ENCODE measurements at regions not wholly inside any gene's neighbourhood (a gene's known extent, or its start where the extent isn't known, plus 50 kb on each side); places are given as distances from the start of the nearest gene placed in this dataset.

DNA sequence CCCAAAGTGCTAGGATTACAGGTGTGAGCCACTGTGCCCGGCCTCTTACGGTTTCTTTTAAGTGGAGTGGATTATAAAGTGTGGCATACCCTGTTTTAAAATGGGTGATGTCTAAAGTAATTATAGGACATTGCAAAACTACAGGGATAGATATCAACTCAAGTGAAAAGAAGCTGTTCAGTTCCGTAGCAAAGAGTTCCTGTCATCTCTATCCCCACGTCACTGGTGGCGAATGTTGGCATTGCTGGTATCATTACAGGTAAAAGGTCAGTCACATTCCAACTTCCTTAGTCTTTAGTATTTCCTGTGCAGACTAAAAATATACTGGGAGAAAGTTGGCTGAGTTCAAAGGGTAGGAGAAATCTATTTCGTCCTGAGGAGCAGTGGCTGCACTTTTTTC lies 95.6 kb upstream of the SLC38A2 start:
- no peak overlapping the region for H3K4me3 ChIP-seq (ENCODE audit: low read depth, low read length)
- no peak for DNase-seq (ENCODE audit: low read depth)
- TF ChIP-seq CTCF (IDR thresholded peaks at IDR 0.05; ENCODE audit: low read depth, low read length) (no peak), MYC (IDR thresholded peaks at IDR 0.05; ENCODE audit: low read depth, low read length) (no peak), MAX (IDR thresholded peaks at IDR 0.05; ENCODE audit: low read depth, low read length) (no peak), POLR2A (IDR thresholded peaks at IDR 0.05; ENCODE audit: extremely low read depth, insufficient read length) (no peak)

DNA sequence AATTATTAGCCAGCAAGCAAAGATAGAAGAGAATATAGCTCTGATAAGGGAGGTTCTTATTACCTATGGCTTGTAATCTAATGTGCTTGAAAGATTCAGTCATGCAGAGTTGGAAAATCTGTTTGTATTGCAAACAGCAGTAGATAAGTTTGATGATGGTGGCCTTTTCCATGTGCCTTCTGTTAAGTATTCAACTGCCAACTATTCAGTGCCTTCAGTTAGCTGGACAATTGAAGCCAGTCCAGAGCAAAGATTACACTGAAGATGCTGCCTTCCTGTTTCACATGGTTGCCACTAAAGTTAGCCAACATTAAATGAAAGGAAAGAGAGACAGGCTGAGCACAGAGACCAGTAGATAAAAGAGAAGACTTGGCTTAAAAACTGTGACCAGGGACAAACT lies 92.7 kb upstream of the SLC38A2 start:
- no peak for DNase-seq (ENCODE audit: low read depth)
- TF ChIP-seq CTCF (IDR thresholded peaks at IDR 0.05; ENCODE audit: low read depth, low read length) = no peak
- no peak for TF ChIP-seq POLR2A (IDR thresholded peaks at IDR 0.05; ENCODE audit: extremely low read depth, insufficient read length)
- TF ChIP-seq MAX (IDR thresholded peaks at IDR 0.05; ENCODE audit: low read depth, low read length) = no peak
- TF ChIP-seq MYC (IDR thresholded peaks at IDR 0.05; ENCODE audit: low read depth, low read length) = no peak
- H3K4me3 ChIP-seq (ENCODE audit: low read depth, low read length) = no peak overlapping the region

DNA sequence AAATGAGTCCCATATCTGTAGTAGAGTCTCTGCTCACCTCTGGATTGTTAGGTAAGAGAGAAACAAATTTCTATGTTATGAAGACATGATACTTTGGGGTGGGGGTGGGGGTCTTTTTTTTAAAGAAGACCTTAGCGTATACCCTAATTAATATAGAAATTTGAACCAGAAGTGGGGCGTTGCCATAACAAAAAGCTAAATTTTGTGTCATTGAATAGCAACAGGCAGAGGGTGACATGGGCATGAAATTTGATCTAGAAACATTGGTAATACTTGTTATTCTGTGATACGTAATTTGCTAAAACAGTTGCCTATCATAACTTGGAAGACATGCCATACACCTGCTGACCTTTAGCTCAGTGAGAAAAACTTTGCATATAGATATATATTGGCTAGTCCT lies 92.3 kb upstream of the SLC38A2 start:
- TF ChIP-seq POLR2A (IDR thresholded peaks at IDR 0.05; ENCODE audit: extremely low read depth, insufficient read length) = no peak
- no peak for DNase-seq (ENCODE audit: low read depth)
- H3K4me3 ChIP-seq (ENCODE audit: low read depth, low read length) = no peak overlapping the region

- no peak for TF ChIP-seq POLR2A (IDR thresholded peaks at IDR 0.05; ENCODE audit: extremely low read depth, insufficient read length)
- TF ChIP-seq MYC (IDR thresholded peaks at IDR 0.05; ENCODE audit: low read depth, low read length) = no peak
- no peak for TF ChIP-seq CTCF (IDR thresholded peaks at IDR 0.05; ENCODE audit: low read depth, low read length)
- no peak for TF ChIP-seq MAX (IDR thresholded peaks at IDR 0.05; ENCODE audit: low read depth, low read length)
- no peak overlapping the region for H3K4me3 ChIP-seq (ENCODE audit: low read depth, low read length)
- DNase-seq (ENCODE audit: low read depth) = no peak
Measured at GRCh38 chr12:46462641-46463355, 90.2 kb upstream of the SLC38A2 start.

DNA sequence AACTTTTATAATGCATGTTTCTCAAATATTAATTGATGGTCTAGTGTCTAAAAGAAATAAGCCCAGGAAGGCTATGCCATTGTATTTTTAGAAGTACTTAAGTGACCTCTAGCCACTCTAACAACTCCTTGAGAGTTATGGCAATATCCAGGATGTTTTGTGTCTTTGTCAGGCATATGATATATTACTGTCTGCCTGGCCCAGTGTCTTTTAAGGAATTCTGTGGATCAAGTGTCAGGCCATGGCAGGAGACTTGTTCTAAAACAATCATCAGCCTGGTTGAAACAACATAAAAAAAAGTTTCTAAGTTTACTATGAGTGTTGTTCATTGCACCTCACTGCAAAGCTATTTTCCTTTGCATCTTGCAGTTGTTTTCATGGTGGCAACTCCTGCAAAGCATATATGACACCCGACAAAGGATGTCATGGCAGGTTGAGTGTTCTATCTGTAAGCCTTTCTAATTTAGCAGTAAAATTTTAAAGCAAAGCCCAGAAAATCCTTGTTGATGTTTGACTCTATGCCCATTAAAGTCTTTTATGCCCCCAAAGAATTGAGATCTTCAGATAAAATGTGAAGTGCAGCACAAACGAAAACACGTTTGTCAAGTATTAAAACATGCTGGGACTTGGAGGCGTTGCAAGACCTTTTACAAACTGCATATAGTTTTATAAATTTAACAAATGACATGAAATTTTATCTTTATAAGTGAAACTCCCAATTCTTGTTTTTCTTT lies 89.5 kb upstream of the SLC38A2 start:
- no peak for TF ChIP-seq POLR2A (IDR thresholded peaks at IDR 0.05; ENCODE audit: extremely low read depth, insufficient read length)
- no peak for TF ChIP-seq CTCF (IDR thresholded peaks at IDR 0.05; ENCODE audit: low read depth, low read length)
- TF ChIP-seq MYC (IDR thresholded peaks at IDR 0.05; ENCODE audit: low read depth, low read length) = no peak
- TF ChIP-seq MAX (IDR thresholded peaks at IDR 0.05; ENCODE audit: low read depth, low read length) = no peak
- H3K4me3 ChIP-seq (ENCODE audit: low read depth, low read length) = no peak overlapping the region
- no peak for DNase-seq (ENCODE audit: low read depth)

- TF ChIP-seq MYC (IDR thresholded peaks at IDR 0.05; ENCODE audit: low read depth, low read length) (no peak), POLR2A (IDR thresholded peaks at IDR 0.05; ENCODE audit: extremely low read depth, insufficient read length) (no peak), CTCF (IDR thresholded peaks at IDR 0.05; ENCODE audit: low read depth, low read length) (no peak), MAX (IDR thresholded peaks at IDR 0.05; ENCODE audit: low read depth, low read length) (no peak)
- no peak overlapping the region for H3K4me3 ChIP-seq (ENCODE audit: low read depth, low read length)
- DNase-seq (ENCODE audit: low read depth) = no peak
Measured at GRCh38 chr12:46461459-46461858, 88.9 kb upstream of the SLC38A2 start.

Data from NB4 (cell line).